ENCODE measurements at regions not wholly inside any gene's neighbourhood (a gene's known extent, or its start where the extent isn't known, plus 50 kb on each side); places are given as distances from the start of the nearest gene placed in this dataset.
"Not testable (repeated sequence)": the region's sequence is repeated elsewhere in the genome, so short reads cannot be mapped to it uniquely, and the experiment has no call there.

DNA sequence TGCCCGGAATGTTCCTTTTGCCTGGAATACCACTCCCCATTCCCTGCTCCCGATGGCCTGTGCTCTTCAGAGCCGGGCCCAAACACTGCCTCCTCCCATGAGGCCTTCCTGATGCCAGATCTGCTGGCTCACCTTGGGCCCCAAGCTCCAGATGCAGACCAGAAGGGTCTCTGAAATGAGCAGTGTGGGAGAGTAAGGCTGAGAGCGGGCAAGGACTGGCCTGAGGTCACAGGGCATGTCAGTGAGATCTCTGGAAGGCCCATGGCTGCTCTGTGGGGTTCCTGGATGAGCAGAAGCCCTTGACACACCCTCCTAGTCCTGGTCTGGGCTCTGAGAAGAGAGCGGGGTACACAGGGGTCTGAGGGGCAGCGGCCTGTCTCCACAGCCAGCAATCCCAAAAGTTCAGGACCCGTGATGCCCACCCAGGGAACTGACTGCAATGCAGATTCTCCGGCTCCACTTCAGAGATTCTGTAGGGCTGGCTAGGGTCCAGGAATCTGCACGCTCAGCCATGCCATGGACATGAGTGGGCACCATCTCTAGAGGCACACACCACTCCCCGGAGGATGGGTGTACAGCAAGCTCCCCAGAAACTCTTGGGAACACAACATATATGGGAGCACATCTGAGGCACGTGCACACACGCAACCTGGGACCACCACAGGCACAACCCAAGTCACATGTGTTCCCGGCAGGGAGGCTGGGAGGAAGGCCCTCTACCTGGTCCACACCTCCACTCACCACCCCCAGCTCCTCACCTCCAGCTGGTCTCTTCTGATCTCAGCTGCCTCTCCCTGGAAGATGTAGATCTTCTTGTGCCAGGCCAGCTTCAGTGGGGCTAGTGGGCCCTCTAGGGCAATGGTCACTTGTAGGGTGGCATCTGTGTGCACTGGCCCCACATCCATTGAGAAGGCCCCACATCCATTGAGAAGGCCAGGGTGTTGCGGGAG lies 166.6 kb downstream of the GOLGA6L4 start:
- H3K4me3 ChIP-seq (ENCODE audit: insufficient read depth, low read depth, low read length); in situ Hi-C loops (cut with MboI; ENCODE audit: low sequenced_read_pairs); H3K27ac ChIP-seq (ENCODE audit: insufficient read depth, low read length); H4K91ac ChIP-seq (ENCODE audit: insufficient read depth, low read depth, low read length); H4K20me1 ChIP-seq (ENCODE audit: insufficient read depth, low read length); H2BK15ac ChIP-seq (ENCODE audit: low read depth, low read length); H3K23ac ChIP-seq (ENCODE audit: low read depth, low read length); H3K79me1 ChIP-seq (ENCODE audit: low read depth in 1 of 2, low read length in 2 of 2); H3K4me2 ChIP-seq (ENCODE audit: low read depth, low read length); H4K5ac ChIP-seq (ENCODE audit: low read depth, low read length); H3K9me3 ChIP-seq (ENCODE audit: control insufficient read depth, insufficient read depth, low read length); H2AK5ac ChIP-seq (ENCODE audit: low read depth, low read length); H2BK120ac ChIP-seq (ENCODE audit: low read depth, low read length); BruUV-seq (replicated peaks); H2BK5ac ChIP-seq (ENCODE audit: low read depth, low read length, poor library complexity, severe bottlenecking); dilution Hi-C loops (cut with HindIII; ENCODE audit: low sequenced_read_pairs, unreplicated experiment); H4K8ac ChIP-seq (ENCODE audit: low read depth in 2 of 2, low read length in 2 of 2); POLR2A ChIA-PET (ENCODE audit: unreplicated experiment); H3K9me1 ChIP-seq (ENCODE audit: insufficient read depth, low read length); H2AK9ac ChIP-seq (replicated peaks; ENCODE audit: low read depth, low read length, poor library complexity); H3K9ac ChIP-seq (ENCODE audit: low read depth, low read length); H3K56ac ChIP-seq (ENCODE audit: extremely low read depth, insufficient read depth, low read length); H3K36me3 ChIP-seq (ENCODE audit: control insufficient read depth, insufficient read depth, low read length); ATAC-seq (ENCODE audit: low read depth); H3K4me1 ChIP-seq (ENCODE audit: control insufficient read depth, insufficient read depth, low read length); H2BK20ac ChIP-seq (ENCODE audit: low read depth, low read length); H3K27me3 ChIP-seq (ENCODE audit: control insufficient read depth, insufficient read depth, low read length); H2AFZ ChIP-seq (replicated peaks; ENCODE audit: low read length, poor library complexity); H3K4ac ChIP-seq (ENCODE audit: low read depth, low read length); H3K14ac ChIP-seq (replicated peaks; ENCODE audit: low read depth, low read length); CTCF ChIA-PET; intact Hi-C loops (cut with micrococcal nuclease); H3K18ac ChIP-seq (ENCODE audit: low read depth, low read length); DNase-seq: not testable (repeated sequence)
- WGBS, 2 experiments (ENCODE audit: extremely low coverage in 2 of 2, insufficient read length in 1 of 2), result 91% methylated on average over 4 of the region's 14 CpGs; no CpG with 5 or more reads in 1 of the 2 experiments

All from IMR-90 (cell line).